ENCODE measurements at regions not wholly inside any gene's neighbourhood (a gene's known extent, or its start where the extent isn't known, plus 50 kb on each side); places are given as distances from the start of the nearest gene placed in this dataset.
A peak's percentile ranks its signal among the peaks of the same experiment; 100 is the strongest.
"Not testable (repeated sequence)": the region's sequence is repeated elsewhere in the genome, so short reads cannot be mapped to it uniquely, and the experiment has no call there.

DNA sequence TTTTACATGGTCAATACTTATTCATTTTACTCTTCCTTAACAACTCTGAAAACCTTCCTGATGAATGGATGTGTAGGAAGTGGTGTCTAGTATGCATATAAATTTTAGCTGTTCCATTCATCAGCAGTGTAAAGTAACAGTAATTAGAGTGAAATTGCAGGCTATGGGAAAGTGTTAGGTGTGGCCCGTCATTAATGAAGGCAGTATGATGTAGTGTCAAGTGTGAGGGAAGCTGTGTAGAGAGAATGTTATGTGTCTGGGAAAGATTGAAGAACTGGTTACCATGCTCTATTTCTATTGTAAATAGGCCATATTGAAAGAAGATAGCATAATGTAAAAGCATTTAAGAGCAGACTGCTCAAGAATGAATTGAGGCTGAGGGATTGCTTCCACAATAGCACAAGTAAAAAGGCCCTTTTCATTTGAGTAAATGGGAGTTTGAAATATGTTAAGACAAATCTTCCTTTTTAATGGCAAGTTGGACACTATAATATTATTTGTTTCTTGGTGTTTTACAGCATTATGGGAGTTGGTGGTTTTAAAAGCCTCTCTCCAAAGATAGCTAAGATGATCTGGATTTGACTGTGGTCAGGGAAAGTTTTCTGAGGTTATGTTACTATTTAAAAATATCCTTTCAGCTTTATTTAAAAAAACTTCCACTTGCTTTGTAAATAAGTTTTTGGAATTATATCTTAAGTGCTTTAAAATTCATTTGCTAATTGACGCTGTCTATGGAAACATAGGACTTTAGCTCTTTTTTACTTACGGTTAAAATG, 401.0 kb upstream of the ZEB2 start:
- no peak for DNase-seq

DNA sequence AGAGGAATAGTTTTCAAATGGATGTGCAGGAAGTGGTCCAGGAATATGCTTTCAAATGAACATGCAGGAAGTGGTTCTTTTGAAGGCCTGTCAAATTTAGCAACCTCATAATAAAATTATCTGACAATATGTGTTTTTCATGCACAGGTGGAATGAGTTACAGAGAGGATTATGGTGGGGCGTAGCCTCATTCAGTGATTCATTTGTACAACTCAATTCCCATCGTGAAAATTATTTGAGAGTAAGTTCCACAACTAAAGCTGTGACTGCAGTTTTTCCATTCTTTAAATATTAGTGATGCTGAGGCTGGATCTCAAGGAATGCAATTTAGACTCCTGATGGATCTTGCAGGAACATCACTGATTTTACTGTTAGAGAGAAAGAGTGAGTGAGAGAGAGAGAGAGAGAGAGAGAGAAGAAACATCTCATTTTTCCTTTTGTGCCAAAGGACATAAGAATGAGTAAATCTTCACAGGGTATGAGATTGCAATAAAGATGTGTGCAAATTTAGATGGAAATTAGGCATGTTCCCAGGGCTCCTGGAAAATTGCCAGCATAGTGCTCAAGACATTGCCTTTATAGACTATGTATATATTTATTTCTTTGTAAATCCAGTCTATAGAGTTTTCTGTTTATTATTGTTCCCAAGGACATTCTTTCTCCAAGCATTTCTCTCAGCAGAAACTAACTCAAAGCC, 394.9 kb upstream of the ZEB2 start:
- DNase-seq, result no peak

DNA sequence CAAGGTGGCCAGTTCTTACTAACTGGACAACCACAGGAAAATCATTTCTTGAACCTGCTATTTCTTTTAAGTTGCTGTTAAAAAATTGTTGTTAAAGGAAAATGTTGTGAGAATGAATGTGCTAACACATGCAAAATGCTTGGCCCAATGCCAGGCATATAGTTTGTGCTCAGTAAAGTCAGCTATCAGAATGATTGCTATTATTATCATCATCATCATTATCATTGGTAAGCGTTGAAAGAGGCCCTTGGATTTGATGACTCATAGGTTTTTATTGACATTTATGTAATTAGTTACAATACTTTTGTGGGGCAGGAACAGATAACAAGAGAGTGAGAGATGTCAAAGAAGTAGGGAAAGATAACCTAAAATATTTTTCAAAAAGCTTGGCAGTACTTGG, 394.2 kb upstream of the ZEB2 start:
- no peak for DNase-seq

DNA sequence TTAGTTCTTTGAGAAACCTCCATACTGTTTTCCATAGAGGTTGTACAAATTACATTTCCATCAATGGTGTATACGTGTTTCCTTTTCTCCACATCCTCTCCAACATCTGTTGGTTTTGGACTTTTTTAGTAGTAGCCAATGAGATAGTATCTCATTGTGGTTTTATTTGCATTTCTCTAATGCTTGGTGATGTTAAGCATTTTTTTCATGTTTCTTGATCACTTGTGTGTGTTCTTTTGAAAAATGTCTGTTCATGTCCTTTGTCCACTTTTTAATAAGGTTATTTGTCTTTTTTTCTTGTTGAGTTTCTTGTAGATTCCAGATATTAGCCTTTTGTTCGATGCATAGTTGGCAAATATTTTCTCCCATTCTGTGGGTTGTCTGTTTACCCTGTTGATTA, 392.3 kb upstream of the ZEB2 start:
- no peak for DNase-seq

DNA sequence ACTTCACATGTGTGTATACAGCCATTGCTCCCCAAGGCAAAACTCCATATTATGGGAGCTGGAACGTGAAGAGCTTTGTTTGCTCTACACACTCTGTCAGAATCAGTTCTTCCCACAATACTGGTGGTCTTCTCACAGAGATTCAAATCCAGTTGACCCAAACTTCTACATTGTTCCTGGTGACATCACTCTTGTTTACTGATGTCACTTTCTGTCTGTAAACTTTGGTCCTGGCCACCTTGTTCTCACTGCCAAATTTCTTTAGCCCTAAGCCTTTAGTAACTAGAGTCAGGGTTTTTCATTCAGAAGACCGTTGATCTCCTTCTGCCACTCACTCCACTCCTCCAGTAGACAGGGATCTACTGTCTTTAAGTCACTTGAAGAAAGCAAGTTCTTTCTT, 386.0 kb upstream of the ZEB2 start:
- DNase-seq, result no peak

DNA sequence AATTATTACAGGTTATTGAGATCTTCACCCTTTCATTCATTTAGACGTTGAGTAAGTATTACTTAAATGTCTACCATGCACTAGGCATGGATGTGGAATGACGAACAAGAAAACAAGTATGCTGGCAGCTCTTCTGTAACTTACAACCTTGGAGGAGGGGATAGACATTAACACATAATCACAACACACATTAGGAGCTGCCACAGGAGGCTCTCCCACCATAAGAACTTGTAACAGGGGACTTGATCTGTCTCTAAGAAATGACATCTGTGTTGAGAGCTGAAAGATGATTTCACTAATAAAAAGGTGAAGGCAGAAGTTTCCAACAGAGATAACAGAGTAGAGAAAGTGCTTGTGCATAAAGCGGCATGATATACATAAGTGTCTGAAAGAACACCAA, 384.7 kb upstream of the ZEB2 start:
- no peak for DNase-seq

DNA sequence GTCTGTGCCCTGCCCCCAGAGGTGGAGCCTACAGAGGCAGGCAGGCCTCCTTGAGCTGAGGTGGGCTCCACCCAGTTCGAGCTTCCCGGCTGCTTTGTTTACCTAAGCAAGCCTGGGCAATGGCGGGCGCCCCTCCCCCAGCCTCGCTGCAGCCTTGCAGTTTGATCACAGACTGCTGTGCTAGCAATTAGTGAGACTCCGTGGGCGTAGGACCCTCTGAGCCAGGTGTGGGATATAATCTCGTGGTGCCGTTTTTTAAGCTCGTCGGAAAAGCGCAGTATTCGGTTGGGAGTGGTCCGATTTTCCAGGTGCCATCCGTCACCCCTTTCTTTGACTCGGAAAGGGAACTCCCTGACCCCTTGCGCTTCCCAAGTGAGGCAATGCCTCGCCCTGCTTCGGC, 383.1 kb upstream of the ZEB2 start:
- not testable (repeated sequence) for DNase-seq

DNA sequence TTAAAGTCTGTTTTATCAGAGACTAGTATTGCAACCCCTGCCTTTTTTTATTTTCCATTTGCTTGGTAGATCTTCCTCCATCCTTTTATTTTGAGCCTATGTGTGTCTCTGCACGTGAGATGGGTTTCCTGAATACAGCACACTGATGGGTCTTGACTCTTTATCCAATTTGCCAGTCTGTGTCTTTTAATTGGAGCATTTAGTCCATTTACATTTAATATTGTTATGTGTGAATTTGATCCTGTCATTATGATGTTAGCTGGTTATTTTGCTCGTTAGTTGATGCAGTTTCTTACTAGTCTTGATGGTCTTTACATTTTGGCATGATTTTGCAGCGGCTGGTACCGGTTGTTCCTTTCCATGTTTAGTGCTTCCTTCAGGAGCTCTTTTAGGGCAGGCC, 381.5 kb upstream of the ZEB2 start:
- not testable (repeated sequence) for DNase-seq

DNA sequence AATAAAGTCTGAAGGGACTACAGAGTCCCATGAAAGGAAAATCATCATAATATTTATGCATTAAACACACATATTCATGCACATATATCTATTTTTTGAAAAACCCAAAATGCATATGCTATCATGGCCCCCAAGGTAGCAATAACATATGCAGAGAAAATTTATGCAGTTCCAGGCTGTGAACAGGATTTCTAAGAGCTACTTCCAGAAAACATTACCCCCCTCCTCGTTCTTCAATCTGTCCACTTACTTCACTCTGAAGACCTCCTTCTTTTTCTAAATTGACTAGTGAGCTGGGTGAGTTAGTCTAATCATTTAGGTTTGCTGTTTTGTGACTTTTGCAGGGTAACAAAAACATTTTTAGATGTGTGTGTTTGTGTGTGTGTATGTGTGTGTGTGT, 376.4 kb upstream of the ZEB2 start:
- DNase-seq, result no peak

DNA sequence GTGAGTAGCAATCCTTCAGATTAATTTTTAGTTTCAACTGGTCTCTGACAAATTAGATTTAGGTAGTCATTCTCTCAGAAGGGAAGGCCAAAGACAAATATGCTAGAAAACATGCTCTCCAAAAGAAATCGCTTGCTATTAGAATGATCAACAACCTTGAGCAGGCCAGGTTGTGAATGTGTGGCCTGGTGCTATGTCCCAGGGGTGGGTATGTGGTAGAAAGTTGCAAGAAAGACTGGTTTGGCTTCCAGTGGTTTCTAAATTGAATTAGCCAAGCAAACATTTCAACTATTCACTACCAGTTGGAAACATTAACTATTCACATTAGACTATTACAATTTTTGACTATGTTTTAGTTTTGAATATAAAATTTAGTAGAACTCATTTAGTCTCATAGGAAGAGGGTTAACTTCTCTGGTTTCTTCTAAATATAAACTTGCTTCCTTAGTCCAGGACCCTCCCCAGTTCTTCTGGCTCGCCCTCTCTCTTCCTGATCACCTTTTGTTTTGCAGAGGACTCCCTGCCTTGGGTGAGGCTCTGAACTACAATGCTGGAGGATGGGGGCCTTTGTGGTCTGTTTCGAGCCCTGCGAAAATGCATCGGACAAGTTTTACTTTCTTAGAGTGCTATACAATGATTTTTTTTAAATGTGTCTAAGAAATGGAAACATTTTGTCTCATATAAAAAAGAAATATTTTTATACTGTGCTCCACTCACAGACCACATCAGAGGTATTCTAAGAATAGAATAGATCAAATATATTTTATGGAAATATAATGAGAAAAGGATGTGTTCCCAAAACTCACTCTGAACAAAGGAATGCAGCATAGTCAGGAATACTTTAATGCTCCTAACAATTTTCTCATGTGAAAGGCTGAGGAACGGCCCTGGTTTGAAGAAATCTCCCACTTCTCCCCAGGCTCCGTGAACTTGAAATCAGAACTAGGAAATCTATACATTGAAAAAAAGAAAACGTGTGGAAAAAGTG, 375.0 kb upstream of the ZEB2 start:
- no peak for DNase-seq

DNA sequence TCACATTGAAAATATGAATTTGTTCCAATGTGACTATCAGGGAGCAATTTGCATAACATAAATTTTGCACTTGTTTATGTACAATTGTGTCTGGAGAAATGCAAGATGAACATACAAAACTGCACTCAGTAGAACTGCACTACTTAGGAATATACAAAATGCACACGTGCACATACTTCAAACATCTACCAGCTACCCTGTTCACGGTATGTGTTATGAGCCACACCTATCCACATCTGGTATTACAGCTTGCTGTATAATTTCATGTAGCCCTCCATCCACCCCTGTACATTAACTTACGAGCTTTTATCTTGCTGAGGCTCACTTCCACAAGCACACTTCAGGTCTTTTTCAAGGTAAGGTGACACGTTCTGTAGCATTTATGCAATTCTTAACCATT, 373.5 kb upstream of the ZEB2 start:
- no peak for DNase-seq

DNA sequence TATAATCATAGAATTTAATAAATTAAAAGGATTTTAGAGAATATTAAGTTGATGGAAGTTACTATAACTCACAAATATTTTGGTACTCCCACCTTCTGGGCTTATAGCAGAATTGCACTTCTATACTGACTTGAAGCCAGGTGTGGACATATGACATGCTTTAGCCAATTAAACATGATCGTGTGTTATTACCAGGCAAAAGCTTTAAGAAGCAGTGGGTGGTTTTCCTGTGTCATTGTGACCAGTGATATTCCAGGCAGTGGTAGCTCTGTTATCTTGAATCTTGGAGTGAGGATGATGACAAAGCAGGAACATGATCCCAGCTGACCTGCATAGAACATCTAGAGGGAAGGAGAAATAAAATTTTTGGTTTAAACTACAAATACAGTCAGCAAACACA, 370.9 kb upstream of the ZEB2 start:
- peak; percentile 70 for DNase-seq

DNA sequence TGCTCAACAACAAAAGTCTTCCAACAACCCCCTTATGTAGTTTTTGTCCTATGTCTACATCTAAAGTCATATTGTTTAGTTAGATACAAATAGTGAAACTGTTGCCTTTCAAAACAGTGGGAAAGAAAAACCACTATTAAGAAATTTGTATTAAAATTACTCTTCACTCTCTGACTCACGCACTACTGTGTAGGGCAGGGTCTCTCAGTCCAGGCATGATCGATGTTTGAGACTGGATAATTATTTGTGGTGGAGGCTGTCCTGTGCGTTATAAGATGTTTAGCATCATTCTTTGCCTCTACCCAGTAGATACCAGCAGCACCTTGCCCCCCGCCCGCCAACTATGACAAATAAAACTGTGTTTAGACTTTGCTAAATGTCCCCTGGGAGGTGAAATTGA, 369.4 kb upstream of the ZEB2 start:
- no peak for DNase-seq

DNA sequence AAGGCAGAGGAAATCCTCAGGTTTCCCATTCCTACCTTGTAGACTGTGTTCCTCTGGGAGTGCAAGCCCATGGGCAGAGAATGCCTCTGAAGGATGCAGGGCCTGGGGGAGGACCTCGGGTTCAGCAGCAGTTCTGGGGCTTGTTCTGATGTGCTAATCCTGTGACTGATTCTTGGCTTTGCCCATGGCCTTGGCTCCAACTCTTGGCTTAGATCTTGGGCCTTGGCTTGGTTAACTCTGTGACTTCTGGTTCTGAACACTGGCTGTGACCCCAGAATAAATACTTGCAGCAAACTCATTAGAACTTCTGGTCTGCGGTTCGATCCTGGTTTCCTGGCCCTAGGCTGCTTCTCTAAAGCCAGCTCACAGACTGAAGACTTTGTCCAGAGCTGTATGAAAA, 366.9 kb upstream of the ZEB2 start:
- no peak for DNase-seq

DNA sequence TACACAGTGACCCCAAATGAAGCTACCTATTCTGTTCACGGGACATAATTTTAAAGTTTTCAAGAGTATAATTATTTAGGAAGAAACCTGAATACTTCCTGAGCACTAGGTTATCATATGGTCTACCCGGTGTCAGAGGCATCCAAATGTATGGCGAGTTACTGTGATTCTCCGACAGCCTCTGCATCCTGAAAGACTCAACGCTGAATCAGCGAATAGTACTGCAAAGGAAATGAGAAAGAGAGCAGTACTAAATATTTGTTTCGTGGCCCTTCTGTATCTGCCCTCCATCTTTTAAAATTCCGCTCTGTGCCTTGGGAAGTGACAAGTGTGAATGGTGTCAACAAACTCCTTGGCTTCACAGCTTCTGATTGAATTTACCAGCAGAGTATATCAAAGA, 358.0 kb upstream of the ZEB2 start:
- DNase-seq, result no peak

DNA sequence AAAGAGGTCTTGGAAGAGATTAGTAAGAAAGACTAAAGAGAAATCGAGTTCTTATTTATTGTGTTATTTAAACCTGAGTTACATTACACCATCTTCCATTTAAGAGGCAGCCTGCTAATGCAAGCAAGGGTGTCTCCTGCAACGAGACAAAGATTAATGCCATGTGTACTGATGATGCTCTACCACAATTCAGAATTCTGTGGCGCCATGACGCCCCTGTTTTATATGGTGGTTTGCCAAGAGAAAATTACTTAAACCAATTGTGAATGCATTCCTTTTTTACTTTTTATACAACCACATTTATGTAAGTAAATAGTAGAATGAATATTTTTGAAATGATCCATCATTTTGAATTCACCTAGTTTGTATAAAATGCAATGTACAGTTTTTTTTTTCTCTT, 356.1 kb upstream of the ZEB2 start:
- no peak for DNase-seq

DNA sequence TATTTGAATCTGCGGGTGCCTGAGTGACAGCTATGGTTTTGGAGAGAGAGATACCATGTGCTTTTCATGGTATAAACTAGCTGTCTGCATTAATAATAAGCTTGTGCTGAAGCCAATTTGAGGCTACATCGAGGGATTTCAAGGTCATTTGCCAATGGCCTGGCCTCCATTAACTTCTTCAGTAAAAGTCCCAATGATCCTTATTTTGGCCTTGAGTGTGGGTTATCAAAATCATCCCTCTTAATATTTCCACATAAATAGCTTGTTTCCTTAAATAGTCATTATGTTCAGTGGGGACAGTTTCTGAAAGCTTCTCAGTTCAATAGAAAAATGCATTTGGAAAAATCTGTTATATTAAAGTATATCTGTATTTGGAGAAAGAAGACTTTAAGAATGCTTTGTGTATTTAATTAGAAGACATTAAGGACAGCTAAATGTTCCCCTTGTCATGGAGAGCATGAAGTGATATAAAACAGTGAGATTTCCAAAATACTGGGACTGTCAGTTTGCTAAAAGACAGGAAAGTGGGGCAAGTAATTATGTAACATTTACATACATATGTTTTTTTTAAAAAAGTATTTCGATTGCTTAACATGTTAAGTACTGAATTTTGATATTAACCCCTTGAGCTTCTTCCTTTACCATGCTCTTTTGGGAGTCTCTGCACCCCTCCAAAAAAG, 355.5 kb upstream of the ZEB2 start:
- no peak for DNase-seq

DNA sequence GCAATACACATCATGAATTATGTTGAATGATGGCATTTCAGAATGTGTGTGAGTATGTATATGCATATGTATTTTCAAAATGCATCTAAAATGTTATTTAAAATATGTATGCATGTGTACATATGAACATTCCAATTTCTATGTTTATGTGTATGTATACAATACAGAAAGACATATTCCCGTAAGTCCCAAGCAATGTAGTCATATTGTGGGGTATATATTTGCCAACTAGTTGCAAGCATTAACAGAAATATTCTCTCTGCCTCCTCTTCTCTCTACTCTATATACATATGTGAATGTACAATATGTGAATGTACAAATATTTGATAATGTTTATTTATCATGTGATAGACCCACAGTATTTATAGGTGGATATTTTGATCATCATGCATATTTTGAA, 345.8 kb upstream of the ZEB2 start:
- no peak for DNase-seq

DNA sequence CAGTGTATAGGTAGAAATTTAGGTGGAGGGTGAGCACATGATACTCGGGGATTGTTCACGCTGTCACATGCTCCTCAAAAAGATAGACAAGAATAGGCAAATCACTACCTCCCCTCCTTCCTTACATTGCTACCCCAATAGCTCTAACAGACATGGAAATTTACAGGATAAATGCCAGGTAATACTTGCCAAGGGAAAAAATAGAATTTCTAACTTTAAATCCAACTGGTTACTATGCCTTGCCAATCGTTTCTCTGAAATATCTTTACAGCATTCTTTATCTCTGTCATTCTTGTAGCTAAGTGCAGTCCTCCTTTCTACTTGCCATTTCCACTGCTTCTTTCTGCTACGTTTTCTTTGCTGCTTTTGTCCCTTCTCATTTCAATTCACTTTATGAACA, 339.8 kb upstream of the ZEB2 start:
- DNase-seq, result no peak

DNA sequence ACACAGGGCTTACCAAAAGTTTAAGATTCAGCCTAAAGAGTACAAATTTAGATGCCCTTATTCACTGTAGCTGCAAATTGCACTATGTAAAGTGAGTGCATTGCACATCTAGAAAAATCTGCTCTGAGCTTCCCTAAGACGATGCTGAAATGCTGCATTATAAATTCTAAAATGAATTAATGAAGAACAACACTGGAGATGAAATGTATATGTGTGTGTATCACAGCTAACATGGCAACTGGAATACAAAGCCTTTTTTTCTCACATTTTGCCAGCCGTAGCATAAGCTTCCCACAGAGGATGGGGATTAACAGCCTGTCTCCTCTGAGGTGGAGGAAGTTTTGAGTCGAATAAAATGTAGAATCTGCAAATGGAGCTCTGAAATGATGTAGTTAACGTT, 338.3 kb upstream of the ZEB2 start:
- DNase-seq, result no peak

DNA sequence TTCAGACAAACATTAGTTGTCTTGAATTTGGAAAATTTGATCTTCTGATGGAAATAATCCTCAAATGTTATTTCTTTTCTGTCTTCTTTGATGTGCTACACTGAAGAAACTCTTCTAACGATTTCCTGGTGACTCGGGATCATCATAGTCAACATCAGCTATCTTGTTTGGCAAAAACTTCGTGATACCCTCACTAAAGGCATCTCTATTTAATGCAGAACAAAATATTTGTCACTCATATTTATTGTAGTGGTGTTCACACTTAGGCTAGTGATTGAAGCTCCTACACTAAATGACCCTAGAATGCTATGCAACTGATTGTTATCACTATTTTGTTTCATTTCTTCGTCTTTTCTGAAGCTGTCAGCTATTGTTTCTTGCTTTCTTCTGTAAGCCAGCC, 334.7 kb upstream of the ZEB2 start:
- no peak for DNase-seq

DNA sequence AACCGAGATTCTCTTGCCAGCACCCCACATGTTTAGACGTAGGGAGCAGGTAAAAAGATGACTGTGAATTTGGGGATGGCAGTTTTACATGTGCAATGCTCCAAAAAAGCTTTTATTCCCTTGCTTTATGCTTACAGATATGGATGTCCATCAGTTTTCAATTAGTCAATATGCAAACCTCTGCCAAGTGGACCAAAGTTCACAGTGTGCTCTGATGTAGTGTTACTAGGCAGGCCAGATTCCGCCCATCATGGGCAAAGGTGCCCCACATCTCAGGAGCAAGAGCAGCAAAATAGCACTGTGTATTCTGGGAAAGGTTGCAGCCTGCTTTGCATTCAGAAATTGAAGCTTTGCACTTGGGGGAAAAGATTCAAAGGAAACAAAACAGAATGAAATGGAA, 329.7 kb upstream of the ZEB2 start:
- no peak for DNase-seq

DNA sequence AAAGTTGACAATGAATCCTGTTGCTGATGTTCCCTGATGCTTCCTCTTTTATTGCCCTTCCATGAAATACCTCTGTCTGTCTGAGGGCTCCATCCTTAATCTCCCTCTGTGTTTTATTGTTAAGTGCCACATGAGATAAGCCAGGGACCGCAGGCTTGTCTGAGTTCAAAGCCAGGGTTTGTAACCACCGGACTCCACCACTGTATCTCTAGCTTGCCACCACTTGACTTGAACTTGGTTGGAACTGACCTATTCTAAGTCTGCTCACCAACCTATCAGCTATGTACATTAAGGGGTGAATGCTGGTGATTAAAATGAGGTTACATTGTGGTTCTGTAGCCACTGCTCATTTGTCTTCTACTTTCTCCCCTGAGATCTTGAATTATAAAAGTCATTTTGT, 328.5 kb upstream of the ZEB2 start:
- DNase-seq, result peak; percentile 92

All from hematopoietic multipotent progenitor cell treated with erythropoietin and hydrocortisone succinate and interleukin-3 and kit ligand, for 6 days (in vitro differentiated cells).